ENCODE measurements at regions not wholly inside any gene's neighbourhood (a gene's known extent, or its start where the extent isn't known, plus 50 kb on each side); places are given as distances from the start of the nearest gene placed in this dataset.

DNA sequence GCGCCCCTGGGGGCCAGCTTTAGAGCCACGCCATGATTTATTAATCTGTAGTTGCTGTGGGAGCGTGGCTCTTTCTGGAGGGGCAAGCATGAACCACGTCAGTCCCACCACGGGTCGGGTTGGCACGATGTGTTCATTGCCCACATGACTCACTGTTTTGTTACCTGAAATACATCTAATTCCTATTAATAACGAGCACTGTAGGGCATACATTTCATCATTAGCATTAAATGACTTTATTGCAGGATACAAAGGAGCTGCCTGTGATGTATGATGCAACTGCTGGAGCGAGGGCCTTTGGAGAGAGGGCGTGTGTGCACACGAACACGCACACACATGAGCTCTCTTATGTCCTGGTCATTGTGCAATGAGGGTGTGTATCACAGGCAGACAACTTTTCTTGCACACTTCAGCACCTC, 127.0 kb downstream of the INHBB start (continued):
- TF ChIP-seq, protein P1, sequence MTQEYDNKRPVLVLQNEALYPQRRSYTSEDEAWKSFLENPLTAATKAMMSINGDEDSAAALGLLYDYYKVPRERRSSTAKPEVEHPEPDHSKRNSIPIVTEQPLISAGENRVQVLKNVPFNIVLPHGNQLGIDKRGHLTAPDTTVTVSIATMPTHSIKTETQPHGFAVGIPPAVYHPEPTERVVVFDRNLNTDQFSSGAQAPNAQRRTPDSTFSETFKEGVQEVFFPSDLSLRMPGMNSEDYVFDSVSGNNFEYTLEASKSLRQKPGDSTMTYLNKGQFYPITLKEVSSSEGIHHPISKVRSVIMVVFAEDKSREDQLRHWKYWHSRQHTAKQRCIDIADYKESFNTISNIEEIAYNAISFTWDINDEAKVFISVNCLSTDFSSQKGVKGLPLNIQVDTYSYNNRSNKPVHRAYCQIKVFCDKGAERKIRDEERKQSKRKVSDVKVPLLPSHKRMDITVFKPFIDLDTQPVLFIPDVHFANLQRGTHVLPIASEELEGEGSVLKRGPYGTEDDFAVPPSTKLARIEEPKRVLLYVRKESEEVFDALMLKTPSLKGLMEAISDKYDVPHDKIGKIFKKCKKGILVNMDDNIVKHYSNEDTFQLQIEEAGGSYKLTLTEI (CRISPR knock-in tag; conservative IDR thresholded peaks at IDR 0.05), result no peak
- TF ChIP-seq, protein P2, sequence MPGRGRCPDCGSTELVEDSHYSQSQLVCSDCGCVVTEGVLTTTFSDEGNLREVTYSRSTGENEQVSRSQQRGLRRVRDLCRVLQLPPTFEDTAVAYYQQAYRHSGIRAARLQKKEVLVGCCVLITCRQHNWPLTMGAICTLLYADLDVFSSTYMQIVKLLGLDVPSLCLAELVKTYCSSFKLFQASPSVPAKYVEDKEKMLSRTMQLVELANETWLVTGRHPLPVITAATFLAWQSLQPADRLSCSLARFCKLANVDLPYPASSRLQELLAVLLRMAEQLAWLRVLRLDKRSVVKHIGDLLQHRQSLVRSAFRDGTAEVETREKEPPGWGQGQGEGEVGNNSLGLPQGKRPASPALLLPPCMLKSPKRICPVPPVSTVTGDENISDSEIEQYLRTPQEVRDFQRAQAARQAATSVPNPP (CRISPR knock-in tag; IDR thresholded peaks at IDR 0.05), result no peak
- TF ChIP-seq ZSCAN9 (CRISPR knock-in tag; IDR thresholded peaks at IDR 0.05; ENCODE audit: borderline replicate concordance) (no peak), ZNF567 (CRISPR knock-in tag; IDR thresholded peaks at IDR 0.05; ENCODE audit: borderline replicate concordance) (no peak), JUND (CRISPR knock-in tag; IDR thresholded peaks at IDR 0.05) (no peak), SUZ12 (IDR thresholded peaks at IDR 0.05; ENCODE audit: low read depth, low read length) (no peak)

DNA sequence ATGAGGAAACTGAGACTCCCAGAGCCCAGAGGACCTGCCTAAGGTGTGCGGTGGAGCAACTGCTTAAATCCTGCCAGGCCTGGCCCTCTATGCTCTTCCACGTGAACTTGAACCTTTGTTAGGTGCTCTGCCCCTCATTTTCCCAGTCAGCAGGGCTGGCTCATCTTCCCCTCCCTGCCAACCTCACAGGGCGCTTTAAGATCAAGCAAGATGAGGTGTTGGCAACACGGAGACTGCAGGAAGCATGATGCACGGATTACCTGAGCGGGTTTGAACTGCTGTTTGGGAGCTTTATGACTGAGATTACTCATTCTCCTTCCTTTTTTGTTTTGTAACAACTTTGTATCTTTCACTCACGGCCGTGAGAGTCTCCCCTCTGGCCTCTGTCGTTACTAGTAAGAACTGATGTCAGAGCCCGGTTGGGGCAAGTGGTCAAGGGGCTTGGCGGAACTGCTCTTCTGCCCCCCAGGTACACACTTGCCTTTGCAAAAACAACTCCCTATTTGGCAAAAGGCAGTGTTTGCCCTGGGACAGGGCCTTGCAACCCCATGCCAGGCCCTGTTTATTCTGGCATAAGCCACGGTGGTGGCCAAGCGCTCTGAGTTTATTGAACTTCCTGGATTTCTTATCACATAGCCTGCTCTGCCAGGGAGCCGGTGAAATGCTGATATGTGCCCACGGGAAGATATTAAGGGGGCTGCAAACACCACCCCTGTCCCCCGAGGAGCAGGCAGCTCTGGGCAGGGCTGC, 127.8 kb downstream of the INHBB start:
- peaks cover 82% of the 10 kb centered on the region for H3K4me1 ChIP-seq (ENCODE audit: insufficient read depth, low read length)
- intact Hi-C loops (cut with micrococcal nuclease; ENCODE audit: unreplicated experiment), result no loop called here
- H2AFZ ChIP-seq (ENCODE audit: low read length), result no peak overlapping the region
- H3K79me2 ChIP-seq (ENCODE audit: insufficient read depth, low read length), result no peaks in the 10 kb centered on the region
- WGBS (ENCODE audit: low lambda C conversion rate), result 49% methylated on average over 16 of the region's 16 CpGs
- ChIA-PET CTCF (ENCODE audit: low intra/inter-chr PET ratio, low total read pairs) (no interaction called here), POLR2A (interaction anchor here (2.1 to 3.7 kb wide), 2 partner anchors 8 kb away, joined by 10 to 49 read pairs; no protein-coding TSS in a partner anchor)
- H3K4me2 ChIP-seq (ENCODE audit: low read depth, low read length), result no peak overlapping the region
- no peak overlapping the region for H3K4me3 ChIP-seq (replicated peaks in 1 of 3; ENCODE audit: insufficient read depth in 1 of 3, low read depth in 2 of 3, low read length in 3 of 3)
- in situ Hi-C loops (cut with HindIII; ENCODE audit: extremely low pct_ligation_motif_present, low pct_unique_long_range_greater_than_20kb), result no loop called here
- no peaks in the 10 kb centered on the region for H4K20me1 ChIP-seq (ENCODE audit: insufficient read depth, low read length)
- H3K27ac ChIP-seq (ENCODE audit: extremely low read length, insufficient read depth, low read length), result no peak overlapping the region
- no peaks in the 10 kb centered on the region for H3K36me3 ChIP-seq (replicated peaks in 1 of 2; ENCODE audit: control insufficient read depth in 1 of 2, insufficient read depth in 2 of 2, low read length in 2 of 2)
- no peaks in the 10 kb centered on the region for H3K27me3 ChIP-seq (ENCODE audit: control insufficient read depth in 1 of 2, insufficient read depth in 2 of 2, low read length in 2 of 2)
- H3K9ac ChIP-seq (ENCODE audit: insufficient read depth, low read depth, low read length), result no peak overlapping the region
- no peaks in the 10 kb centered on the region; the same call in 1 of the 2 replicates for H3K9me3 ChIP-seq (ENCODE audit: low read length)
- no TSS peak for BruUV-seq (replicated peaks)
- DNase-seq (ENCODE audit: low spot score) (peak; percentile 61), FAIRE-seq (peak; percentile 44), ATAC-seq (no peak)
- TF ChIP-seq, protein P3, sequence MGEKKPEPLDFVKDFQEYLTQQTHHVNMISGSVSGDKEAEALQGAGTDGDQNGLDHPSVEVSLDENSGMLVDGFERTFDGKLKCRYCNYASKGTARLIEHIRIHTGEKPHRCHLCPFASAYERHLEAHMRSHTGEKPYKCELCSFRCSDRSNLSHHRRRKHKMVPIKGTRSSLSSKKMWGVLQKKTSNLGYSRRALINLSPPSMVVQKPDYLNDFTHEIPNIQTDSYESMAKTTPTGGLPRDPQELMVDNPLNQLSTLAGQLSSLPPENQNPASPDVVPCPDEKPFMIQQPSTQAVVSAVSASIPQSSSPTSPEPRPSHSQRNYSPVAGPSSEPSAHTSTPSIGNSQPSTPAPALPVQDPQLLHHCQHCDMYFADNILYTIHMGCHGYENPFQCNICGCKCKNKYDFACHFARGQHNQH (CRISPR knock-in tag; IDR thresholded peaks at IDR 0.05), result 0 out of 2 replicates have a peak, but pooled peaks have one; percentile 16
- TF ChIP-seq, protein P4, sequence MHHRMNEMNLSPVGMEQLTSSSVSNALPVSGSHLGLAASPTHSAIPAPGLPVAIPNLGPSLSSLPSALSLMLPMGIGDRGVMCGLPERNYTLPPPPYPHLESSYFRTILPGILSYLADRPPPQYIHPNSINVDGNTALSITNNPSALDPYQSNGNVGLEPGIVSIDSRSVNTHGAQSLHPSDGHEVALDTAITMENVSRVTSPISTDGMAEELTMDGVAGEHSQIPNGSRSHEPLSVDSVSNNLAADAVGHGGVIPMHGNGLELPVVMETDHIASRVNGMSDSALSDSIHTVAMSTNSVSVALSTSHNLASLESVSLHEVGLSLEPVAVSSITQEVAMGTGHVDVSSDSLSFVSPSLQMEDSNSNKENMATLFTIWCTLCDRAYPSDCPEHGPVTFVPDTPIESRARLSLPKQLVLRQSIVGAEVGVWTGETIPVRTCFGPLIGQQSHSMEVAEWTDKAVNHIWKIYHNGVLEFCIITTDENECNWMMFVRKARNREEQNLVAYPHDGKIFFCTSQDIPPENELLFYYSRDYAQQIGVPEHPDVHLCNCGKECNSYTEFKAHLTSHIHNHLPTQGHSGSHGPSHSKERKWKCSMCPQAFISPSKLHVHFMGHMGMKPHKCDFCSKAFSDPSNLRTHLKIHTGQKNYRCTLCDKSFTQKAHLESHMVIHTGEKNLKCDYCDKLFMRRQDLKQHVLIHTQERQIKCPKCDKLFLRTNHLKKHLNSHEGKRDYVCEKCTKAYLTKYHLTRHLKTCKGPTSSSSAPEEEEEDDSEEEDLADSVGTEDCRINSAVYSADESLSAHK (CRISPR knock-in tag; IDR thresholded peaks at IDR 0.05; ENCODE audit: borderline replicate concordance), result no peak
- TF ChIP-seq ZNF207 (IDR thresholded peaks at IDR 0.05; ENCODE audit: borderline replicate concordance) (no peak), HNRNPL (IDR thresholded peaks at IDR 0.05; ENCODE audit: low read depth, low read length) (0 out of 2 replicates have a peak, but pooled peaks have one; percentile 58), ZBTB7B (CRISPR knock-in tag; IDR thresholded peaks at IDR 0.05) (peak; percentile 30; the same call in 1 of the 2 replicates), ZNF501 (CRISPR knock-in tag; IDR thresholded peaks at IDR 0.05) (no peak)
- TF ChIP-seq, protein P5, sequence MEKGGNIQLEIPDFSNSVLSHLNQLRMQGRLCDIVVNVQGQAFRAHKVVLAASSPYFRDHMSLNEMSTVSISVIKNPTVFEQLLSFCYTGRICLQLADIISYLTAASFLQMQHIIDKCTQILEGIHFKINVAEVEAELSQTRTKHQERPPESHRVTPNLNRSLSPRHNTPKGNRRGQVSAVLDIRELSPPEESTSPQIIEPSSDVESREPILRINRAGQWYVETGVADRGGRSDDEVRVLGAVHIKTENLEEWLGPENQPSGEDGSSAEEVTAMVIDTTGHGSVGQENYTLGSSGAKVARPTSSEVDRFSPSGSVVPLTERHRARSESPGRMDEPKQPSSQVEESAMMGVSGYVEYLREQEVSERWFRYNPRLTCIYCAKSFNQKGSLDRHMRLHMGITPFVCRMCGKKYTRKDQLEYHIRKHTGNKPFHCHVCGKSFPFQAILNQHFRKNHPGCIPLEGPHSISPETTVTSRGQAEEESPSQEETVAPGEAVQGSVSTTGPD (CRISPR knock-in tag; IDR thresholded peaks at IDR 0.05), result 0 out of 2 replicates have a peak, but pooled peaks have one; percentile 29
